ENCODE measurements at regions not wholly inside any gene's neighbourhood (a gene's known extent, or its start where the extent isn't known, plus 50 kb on each side); places are given as distances from the start of the nearest gene placed in this dataset.

GRCh38 chr12:115737895-115738294 is 539.6 kb downstream of the MED13L start:
- TF ChIP-seq CTCF (IDR thresholded peaks at IDR 0.05) (no peak), POLR2A (IDR thresholded peaks at IDR 0.05) (no peak), EP300 (IDR thresholded peaks at IDR 0.05) (no peak), POLR2AphosphoS5 (IDR thresholded peaks at IDR 0.05) (no peak)

All from upper lobe of left lung (tissue), 4 donors.